GM21528 (cell line): ENCODE measurements at regions not wholly inside any gene's neighbourhood (a gene's known extent, or its start where the extent isn't known, plus 50 kb on each side); places are given as distances from the start of the nearest gene placed in this dataset.

Experiments
- ATAC-seq: cut with Tn5 transposase; IDR thresholded peaks from one replicate; pipeline ENCODE4 v1.9.1; 2021; ENCODE audit warnings: mild to moderate bottlenecking, moderate library complexity; ENCODE audit not compliant: unreplicated experiment, low FRiP score

- ATAC-seq: no peak
These were observed 143.7 kb upstream of the CDH5 start for GRCh38 chr16:66222756-66223155.

GRCh38 chr16:66220702-66221101 is 145.8 kb upstream of the CDH5 start:
- no peak for ATAC-seq

DNA sequence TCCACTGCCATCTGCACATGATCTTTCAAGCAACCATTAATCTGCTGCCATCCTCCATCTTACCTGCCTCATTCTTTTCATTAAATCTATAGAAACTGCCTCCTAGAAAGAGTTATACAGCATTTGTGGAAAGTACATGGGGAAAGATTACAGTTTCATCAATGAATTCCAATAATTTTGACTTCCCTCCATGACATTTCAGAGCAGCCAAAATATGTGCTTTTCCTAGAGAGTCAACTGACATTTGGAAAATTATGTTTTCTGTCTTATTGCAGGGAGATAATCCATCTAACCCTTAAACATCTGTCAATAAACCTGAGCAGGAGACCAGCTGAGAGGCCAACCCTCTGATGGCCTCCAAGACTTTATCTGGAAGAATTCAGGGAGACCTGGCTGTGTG is 147.0 kb upstream of the CDH5 start:
- ATAC-seq: no peak

DNA sequence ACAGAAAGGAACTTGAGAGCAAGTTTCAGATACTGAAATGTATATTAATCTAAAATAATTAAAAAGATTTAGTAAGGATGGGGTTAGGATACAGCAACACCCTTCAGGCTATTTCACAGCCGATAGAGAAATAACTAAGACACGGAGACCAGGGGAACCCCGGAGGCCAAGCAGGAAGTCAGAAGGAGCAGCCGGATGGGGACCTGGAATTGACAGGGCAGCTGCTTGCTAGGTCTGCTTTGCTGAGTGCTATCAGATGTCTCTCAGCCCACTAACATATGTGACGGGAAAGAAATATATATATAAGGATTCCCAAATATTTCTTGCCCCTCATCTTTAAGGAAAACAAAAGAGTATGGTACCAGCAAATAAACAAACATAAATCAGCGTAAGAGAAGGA is 154.1 kb upstream of the CDH5 start:
- no peak for ATAC-seq

DNA sequence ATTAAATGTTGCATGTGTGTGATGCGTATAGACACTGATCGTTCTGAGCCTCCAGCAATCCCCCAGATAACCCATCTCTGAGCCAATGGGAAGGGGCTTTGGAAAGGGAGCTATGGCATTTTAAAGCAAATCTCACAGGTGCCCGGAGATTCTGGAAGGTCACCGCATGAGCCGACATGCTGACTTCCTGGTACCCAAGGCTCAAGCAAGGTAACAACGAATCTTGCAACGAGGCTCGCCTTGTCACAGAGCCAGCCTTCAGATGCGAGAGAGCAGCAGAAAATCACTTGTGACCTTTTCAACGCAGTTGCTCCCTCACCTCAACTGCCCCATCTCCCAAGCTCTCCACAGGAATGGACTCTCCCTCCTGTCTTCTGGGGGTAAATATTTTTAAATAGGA is 154.8 kb upstream of the CDH5 start:
- no peak for ATAC-seq

DNA sequence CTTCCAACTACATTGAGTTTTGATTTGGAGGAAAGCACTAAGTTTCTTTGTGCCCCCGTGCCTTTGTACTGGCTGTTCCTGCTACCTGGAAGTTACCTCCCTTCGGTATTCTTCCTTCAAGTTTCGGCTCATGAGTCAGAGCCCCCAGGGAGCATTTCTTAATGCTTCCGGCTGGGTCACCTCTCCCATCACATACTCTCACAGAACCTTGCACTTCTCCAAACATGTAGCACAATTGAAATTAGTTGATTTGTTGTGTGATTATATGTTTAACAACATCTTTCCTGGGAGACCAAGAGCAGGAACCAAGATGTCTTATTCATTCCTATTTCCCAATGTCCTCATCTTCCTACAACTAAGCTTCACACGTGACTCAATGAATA is 158.6 kb upstream of the CDH5 start:
- ATAC-seq: no peak

- ATAC-seq: no peak
These were observed 159.2 kb upstream of the CDH5 start for GRCh38 chr16:66207139-66207882.

GRCh38 chr16:66206363-66206762 is 160.1 kb upstream of the CDH5 start:
- ATAC-seq: no peak

- no peak for ATAC-seq
These were observed 160.9 kb upstream of the CDH5 start for GRCh38 chr16:66205287-66206231.

- ATAC-seq: no peak
These were observed 161.7 kb upstream of the CDH5 start for GRCh38 chr16:66204756-66205155.

- no peak for ATAC-seq
These were observed 163.0 kb upstream of the CDH5 start for GRCh38 chr16:66203476-66203875.

GRCh38 chr16:66199189-66199588 is 167.3 kb upstream of the CDH5 start:
- ATAC-seq: no peak

DNA sequence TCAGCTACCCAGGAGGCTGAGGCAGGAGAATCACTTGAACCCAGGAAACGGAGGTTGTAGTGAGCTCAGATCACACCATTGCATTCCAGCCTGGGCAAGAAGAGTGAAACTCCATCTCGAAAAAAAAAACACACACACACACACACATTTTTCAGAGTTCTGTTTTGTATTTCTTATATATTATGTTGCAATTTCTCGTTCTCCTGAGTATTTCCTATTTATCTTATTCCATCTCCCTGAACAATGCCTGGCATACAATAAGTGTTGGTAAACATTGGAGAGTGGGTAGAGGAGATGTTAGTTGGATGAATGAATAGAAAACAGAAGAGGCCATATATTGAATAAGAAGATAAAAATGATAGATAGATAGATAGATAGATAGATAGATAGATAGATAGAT is 167.8 kb upstream of the CDH5 start:
- ATAC-seq: no peak

DNA sequence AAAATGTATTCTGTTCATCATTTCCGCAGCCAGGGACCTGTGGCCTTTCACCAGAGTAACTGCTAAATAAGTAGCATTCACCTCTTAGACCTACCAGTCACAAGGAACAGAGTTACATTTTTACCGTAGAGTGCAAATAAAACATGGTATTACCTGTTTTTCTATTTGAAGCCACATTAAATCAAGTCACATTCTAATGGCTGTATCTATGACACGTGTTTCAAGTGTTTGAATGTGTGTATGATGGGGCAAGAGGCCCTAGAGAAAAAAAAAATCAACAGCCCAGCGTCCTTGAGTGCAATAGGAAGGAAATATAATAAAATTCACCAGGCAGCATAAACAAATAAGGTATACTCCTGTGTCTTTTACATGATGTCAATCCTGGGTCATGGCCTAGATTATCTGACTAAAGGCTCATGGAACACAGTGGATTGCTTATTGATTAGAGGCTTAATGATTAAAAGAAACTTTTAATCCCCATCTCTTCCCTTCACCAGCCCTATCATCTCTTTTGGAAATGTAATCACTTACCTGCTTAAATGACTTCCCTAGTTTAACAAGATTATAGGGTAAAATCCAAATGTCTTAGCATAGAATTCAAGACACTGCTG is 168.7 kb upstream of the CDH5 start:
- no peak for ATAC-seq

GRCh38 chr16:66196770-66197169 is 169.7 kb upstream of the CDH5 start:
- ATAC-seq: no peak

GRCh38 chr16:66194866-66195265 is 171.6 kb upstream of the CDH5 start:
- no peak for ATAC-seq

DNA sequence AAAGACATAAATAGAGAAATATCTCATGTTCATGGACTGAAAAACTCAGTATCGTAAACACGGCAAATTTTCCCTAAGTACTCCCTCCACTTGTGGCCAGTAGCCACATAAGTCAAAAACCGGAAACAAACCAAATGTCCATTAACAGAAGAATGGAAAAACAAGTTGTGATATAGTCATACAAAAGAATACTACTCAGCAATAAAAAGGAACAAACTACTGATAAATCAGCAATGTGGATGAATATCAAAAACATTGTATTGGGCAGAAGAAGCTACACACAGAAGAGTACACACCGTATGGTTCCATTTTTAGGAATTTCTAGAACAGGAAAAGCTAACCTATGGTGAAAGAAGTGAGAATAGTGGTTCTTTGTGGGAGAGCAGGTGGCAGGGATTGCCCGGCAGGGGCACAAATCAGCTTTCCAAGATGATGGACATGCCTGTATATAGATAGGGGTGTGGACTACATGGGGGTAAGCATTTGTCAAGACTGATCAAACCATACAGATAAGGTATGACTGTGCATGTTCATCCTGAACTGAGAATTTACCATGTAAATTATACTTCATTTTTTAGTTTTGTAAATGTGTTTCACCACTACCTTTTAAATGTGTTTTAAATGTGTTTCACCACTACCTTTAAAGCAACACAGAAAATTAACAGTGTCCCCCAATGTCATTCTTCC is 172.8 kb upstream of the CDH5 start:
- no peak for ATAC-seq

DNA sequence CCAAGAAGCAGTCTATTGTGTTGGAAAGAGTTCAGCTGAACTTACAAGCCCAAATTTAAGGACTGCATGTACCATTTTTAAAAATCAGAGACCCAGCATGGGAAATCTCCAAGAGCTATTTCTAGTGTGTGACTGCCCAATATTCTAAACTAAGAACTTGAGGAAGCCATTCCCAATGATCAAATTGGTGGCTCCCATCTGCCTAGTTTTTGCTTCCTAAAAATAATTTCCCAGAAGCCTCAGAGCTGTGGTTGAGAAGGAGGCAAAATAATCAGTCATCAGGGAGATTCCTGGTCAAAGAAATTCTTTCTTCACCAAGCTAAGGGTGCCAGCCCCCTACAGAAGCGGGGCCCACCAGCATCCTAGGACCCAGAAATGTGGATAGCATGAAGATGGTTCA is 176.1 kb upstream of the CDH5 start:
- no peak for ATAC-seq

- no peak for ATAC-seq
These were observed 176.5 kb upstream of the CDH5 start for GRCh38 chr16:66189951-66190350.

DNA sequence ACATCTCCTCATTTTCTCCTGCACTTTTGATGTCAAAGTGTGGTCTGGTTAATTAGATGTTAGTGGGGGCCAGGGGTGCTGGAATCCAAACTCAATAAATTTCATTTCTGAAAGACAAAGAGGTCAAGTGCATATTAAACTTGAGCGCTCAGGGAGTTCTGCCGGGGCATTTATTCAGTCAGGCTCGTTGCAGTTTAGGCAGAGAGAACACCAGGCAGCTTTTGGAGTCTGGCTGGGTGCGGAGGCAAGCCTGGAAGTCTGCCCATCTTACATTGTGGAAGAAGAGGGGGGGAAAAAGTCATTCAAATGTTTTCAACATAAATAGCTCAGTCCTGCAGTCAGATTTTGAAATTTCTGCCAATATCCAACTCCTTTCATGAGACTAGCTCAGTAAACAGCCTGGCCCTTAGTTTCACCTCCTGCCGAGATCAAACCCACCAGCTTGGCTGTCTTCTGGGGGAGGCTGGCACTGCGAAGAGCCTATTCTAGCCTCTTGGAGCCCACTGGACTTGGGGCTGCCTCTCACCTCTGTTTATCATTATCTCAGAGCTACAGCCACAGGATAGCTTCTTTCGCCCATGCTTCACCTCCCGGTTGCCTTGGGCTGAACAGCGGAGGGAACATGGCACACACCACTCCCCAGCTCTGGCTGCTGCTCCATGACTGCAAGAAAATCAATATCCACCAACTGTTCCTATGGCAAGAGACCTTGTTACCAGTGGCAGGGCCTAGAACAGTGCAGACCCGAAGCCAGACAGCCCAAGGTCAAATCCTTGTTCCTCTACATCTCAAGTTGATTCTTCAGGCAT is 177.4 kb upstream of the CDH5 start:
- ATAC-seq: no peak
